ENCODE measurements at regions not wholly inside any gene's neighbourhood (a gene's known extent, or its start where the extent isn't known, plus 50 kb on each side); places are given as distances from the start of the nearest gene placed in this dataset.

GRCh38 chr4:108223313-108223712, 54.6 kb upstream of the LEF1 start:
- TF ChIP-seq CTCF (IDR thresholded peaks at IDR 0.05; ENCODE audit: extremely low read depth in 1 of 2, insufficient read depth in 1 of 2, low read depth in 1 of 2, low read length in 2 of 2), result no peak
- no peak for TF ChIP-seq POLR2A (IDR thresholded peaks at IDR 0.05; ENCODE audit: low read depth, low read length)
- TF ChIP-seq EZH2 (IDR thresholded peaks at IDR 0.05; ENCODE audit: borderline replicate concordance, low read depth, low read length, severe bottlenecking), result no peak
- TF ChIP-seq FOS (IDR thresholded peaks at IDR 0.05; ENCODE audit: borderline replicate concordance, insufficient read depth, low read length), result no peak

All from endothelial cell of umbilical vein (primary cell).